HPDE6-E6E7 (cell line): ENCODE measurements at regions not wholly inside any gene's neighbourhood (a gene's known extent, or its start where the extent isn't known, plus 50 kb on each side); places are given as distances from the start of the nearest gene placed in this dataset.

Experiments
- DNase-seq: peaks from one replicate; pipeline ENCODE4 v3.0.0; 2011; ENCODE audit warnings: missing footprints; ENCODE audit errors: extremely low spot score

DNA sequence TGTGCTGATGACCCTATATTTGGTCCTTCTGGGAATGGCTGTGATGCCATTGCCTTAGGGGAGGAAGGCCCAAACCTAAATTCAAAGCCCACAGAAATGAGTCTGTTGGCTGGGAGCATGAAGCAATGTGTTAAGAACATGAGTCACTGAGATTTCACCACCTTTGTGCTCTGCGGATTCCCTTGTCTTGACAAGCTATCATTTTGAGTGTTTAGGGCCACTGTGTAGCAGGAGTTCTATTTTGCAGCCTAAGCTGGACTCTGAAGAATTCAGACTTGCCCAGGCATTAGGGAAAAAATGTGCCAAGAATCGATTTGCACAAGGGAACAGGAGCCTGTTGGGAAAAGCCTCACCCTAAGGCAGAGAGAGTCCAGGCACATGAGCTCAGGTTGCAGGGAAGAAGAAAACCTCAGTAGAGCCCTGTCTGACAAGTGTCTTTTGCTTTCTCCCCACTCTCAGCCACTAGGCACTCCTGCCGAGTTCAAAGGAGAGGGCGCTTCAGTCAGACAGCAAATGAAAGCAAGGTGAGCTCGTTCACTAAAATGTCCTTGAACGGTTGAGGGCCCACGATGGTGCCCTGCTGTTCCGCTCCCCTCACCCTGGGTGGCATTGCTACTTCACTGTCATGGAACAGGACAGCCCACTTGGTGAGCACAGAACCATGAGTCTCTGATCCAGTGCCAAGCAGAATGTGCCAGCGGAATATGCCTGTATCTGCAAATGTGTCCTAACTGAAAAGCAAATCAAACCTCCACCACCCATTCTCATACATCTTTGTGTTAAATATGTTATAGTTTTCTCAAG is 93.6 kb downstream of the PRLHR start:
- DNase-seq = peak; percentile 70

DNA sequence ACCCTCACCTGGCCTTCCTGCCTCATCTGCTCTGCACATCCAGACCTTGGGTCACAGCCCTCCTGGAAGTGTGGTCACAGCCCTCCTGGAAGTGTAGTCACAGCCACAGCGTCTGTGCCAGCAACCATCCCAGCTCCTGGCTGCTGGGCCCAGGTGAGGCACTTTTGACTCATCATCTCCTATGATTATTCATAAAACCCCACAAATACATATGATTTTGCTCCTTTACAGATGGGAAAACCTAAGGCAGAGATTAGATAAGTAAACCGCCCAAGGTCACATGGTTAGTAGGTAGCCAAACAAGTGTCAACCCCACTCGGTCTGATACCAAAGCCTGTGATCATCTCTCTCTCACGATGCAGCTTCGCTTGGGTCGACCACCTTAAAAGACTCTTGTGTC is 94.3 kb downstream of the PRLHR start:
- peak; percentile 31 for DNase-seq

DNA sequence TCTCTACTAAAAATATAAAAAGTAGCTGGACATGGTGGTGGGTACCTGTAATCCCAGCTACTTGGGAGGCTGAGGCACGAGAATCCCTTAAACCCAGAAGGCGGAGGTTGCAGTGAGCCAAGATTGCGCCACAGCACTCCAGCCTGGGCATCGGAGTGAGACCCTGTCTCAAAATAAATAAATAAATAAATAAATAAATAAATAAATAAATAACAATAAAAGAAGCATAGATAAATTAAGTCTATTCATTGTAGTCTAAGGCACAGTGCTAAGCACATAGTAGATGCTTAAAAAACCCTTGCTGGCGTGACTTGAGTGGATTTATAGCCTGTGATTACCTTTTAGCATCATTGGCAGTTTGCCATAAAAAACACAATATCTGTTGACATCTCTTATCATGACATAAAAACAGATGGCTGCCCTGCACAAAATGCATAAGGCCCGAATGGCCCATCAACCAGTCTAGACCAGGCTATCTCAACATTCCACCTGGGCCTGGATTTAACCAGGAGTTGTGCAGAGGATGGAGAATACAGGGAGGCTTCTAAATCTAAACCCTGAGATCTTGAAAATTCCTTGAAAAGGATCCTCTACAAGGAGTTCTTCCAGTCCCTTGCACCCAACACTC is 94.9 kb downstream of the PRLHR start:
- no peak for DNase-seq

GRCh38 chr10:118499186-118499585 is 96.3 kb downstream of the PRLHR start:
- no peak for DNase-seq

GRCh38 chr10:118498623-118499022 is 96.8 kb downstream of the PRLHR start:
- no peak for DNase-seq

- no peak for DNase-seq
These were observed 98.2 kb downstream of the PRLHR start for GRCh38 chr10:118497227-118497626.

- DNase-seq = no peak
These were observed 98.9 kb downstream of the PRLHR start for GRCh38 chr10:118496525-118496924.

DNA sequence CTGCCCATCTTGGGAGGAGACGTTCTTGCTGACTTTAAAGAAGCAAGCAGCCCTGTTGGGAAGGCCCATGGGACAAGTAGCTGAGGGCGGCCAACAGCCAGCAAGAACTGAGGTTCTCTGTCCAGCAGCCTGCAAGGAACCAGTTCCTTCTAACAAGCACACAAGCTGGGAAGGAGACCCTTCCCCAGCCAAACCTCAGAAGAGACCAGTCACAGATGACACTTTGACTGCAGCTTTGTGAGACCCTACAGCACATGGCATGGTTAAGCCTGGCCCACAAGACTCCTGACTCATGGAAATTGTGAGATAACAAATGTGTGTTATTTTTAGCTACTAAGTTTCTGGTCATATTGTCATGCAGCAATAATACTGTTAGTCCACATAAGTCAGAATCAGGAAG is 99.9 kb downstream of the PRLHR start:
- DNase-seq = no peak

- DNase-seq = no peak
These were observed 104.4 kb downstream of the PRLHR start for GRCh38 chr10:118491055-118491454.

GRCh38 chr10:118488710-118489497 is 106.5 kb downstream of the PRLHR start:
- no peak for DNase-seq

DNA sequence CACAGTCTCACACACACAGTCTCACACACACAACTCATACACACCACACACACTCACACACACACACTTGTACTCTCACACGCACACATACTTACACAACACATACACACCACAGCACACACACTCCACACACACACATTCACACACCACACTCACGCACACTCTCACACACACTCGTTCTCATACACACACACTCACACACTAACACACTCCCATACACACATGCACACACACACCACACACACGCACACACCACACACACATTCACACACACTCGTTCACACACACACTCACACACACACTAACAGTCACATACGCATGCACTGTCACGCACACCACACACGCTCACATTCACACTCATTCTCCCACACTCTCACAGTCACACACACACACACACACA is 109.8 kb downstream of the PRLHR start:
- no peak for DNase-seq

- no peak for DNase-seq
These were observed 111.1 kb downstream of the PRLHR start for GRCh38 chr10:118484152-118484871.

GRCh38 chr10:118483496-118483895 is 112.0 kb downstream of the PRLHR start:
- DNase-seq = no peak

DNA sequence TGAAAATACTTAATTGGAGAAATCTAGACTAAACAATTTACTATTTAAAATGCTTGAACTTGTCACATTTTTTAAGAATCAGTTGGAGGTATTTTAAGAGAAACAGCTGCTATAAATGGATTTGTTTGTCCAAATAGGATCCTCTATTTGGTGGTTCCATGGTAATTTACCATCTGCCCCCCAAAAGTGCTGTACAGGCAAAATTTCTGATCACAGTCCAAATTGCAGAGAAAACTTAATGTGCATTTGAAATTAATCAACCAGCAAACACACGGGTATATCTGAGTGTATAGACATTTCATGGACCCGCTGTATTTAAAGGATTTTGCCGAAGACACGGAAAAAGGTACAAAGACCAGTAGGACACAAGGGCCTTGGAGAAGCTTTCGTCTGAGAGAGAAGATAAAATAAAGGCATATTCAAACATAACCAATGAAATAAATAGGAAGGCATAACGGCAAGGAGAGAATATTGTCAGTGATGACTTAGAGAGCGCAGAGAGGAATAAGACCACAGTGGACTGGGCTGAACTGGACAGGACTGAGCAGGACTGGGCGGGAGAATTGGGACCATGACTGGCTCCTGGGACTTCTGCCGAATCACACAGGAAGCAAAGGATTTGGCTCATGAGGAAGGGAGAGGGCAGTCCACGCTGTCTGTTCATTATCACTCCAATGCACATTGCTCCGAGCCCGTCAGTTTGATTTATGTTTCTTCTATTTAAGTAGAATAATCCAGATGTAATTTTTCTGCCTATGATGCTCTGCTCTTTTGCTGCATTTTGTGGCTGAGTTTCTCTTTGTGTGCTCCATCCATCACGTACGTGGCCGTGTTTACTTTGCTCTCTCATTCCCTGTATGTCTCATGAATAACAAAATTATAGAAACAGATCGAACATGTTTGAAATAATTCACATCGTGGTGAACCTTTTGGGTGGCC is 112.8 kb downstream of the PRLHR start:
- no peak for DNase-seq

- DNase-seq = no peak
These were observed 113.6 kb downstream of the PRLHR start for GRCh38 chr10:118481871-118482270.

DNA sequence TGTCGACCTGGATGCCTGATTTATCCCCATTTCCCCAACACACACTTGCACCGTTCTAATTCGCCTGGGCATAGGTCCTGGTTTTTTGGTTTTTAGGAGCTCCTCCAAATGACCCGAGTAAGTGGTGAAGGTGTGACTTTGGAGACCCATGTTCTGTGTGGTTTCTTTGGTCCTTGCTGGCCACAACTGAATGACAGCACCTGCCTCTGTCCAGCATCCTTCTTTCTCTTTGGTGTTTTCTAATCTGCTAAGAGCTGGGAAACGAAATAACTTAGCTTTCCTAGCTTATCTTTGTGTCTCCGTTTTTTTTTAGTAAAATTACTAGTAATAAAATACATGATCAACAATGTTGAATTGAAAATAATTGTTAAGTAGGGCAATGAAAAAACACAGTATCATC is 120.2 kb downstream of the PRLHR start:
- DNase-seq = no peak

DNA sequence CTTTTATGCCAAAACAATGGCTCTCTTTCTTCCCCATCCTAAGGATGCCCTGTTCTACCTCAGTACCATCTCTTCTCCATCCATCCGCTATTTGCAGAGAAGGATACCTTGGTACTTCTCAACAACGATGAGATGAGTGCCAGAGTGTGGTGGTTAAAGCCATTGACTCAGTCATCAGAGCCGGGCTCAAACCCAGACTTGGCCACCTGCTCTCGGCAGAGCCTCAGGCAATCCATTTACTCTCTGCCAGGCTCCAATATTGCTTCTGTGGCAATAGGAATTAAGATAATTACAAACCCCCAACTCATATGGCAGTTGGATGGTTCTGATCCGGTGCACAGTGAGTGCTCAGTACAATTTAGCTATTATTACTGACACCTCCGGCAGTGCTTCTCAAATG is 121.3 kb downstream of the PRLHR start:
- DNase-seq = no peak

DNA sequence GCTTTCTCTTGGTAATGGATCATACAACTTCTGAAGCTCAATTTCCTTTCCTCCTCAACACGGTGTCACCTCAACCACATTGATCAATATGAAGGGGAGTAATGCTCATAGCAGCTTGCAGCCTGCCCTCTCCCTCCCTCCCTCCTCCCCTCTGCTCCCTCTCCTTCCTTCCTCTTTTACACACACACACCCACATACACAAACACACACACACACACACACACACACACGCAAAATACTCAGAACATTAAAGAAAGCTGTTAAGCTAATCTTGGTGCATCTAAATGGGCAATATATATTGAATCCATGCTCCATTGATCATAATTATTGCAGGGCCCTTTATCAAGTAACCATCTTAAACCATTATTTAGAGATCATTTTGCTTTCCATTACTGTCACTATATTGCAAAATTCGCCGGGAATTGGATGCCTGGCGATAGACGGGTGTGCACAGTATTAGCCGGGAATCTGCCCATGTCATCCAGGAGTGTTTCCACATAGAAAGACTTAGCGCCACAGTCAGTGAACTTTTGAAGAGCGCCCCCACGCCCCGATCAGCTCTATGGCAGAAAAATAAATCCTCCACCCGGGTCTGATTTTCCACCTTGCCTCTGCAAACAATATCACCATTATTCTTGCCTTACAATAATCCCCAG is 122.0 kb downstream of the PRLHR start:
- DNase-seq = no peak

DNA sequence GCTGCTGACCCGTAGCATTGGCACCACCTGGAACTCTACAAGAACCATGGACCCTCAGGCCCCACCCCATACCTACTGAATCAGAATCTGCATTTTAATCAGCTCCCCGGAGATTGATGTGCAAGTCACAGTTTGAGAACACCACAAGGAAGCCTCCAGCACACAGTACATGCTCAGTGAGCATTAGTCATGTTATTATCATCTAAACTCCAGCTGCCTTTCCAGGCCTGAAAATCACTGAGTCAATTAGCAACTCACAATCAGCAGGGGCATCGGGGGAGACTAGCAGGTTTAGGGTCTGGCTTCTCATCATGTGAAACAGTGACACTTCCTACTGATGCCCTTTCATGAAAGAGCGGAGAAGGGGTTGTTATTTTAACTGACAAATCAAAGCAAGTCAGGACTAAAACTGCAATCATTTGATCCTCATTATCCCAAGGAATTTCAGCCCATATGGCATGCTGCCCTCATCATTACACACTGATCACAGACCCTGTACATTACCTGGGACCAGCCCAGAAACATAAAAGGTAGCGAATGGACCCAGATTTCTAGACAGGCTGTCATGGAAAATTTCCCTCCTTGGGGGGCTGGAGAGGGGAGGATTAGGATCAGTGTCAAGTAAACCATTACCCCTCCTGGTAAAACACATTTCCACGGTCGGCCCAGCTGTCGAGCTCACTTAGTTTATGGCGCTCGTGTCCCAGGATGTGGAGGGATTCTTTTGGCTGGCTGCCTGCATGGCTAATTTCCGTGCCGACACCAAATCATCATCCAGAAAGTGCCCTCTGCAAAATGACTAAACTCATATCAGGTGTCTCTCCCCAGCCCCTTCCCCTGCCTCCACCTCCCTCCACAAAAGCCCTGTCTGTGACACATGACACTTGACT is 122.8 kb downstream of the PRLHR start:
- DNase-seq = no peak
